ENCODE measurements at regions not wholly inside any gene's neighbourhood (a gene's known extent, or its start where the extent isn't known, plus 50 kb on each side); places are given as distances from the start of the nearest gene placed in this dataset.
A peak's percentile ranks its signal among the peaks of the same experiment; 100 is the strongest.

GRCh38 chr2:181779288-181780021, 99.1 kb upstream of the NEUROD1 start:
- no peak for ATAC-seq (ENCODE audit: low FRiP score in 2 of 2)
- 70 to 75% methylated on average over 2 of the region's 2 CpGs for WGBS, 2 donors
- Histone ChIP-seq H3K27ac (no peak overlapping the region), H3K36me3 (no peaks in the 10 kb centered on the region), H3K27me3 (no peaks in the 10 kb centered on the region), H3K4me1 (peaks cover 4 to 7% (median 6%) of the 10 kb centered on the region in 4 donors), H3K9me3 (no peaks in the 10 kb centered on the region), H3K4me3 (no peak overlapping the region)
- TF ChIP-seq POLR2A (IDR thresholded peaks at IDR 0.05) (no peak), CTCF (IDR thresholded peaks at IDR 0.05) (no peak), EP300 (IDR thresholded peaks at IDR 0.05) (no peak), POLR2AphosphoS5 (IDR thresholded peaks at IDR 0.05) (no peak)
- DNase-seq, result no peak

- DNase-seq, result no peak
- Histone ChIP-seq H3K27me3 (no peaks in the 10 kb centered on the region), H3K4me3 (no peak overlapping the region), H3K9me3 (no peaks in the 10 kb centered on the region), H3K4me1 (peaks cover 4 to 7% (median 6%) of the 10 kb centered on the region in 4 donors), H3K27ac (no peak overlapping the region), H3K36me3 (no peaks in the 10 kb centered on the region)
- ATAC-seq (ENCODE audit: low FRiP score in 2 of 2), result no peak
- no peak for TF ChIP-seq POLR2AphosphoS5 (IDR thresholded peaks at IDR 0.05)
- TF ChIP-seq POLR2A (IDR thresholded peaks at IDR 0.05), result no peak
- no peak for TF ChIP-seq EP300 (IDR thresholded peaks at IDR 0.05)
- no peak for TF ChIP-seq CTCF (IDR thresholded peaks at IDR 0.05)
- whole genome bisulfite sequencing, 2 donors, result 58 to 60% methylated on average over 1 of the region's 1 CpG
Measured at GRCh38 chr2:181780047-181780651, 99.8 kb upstream of the NEUROD1 start.

DNA sequence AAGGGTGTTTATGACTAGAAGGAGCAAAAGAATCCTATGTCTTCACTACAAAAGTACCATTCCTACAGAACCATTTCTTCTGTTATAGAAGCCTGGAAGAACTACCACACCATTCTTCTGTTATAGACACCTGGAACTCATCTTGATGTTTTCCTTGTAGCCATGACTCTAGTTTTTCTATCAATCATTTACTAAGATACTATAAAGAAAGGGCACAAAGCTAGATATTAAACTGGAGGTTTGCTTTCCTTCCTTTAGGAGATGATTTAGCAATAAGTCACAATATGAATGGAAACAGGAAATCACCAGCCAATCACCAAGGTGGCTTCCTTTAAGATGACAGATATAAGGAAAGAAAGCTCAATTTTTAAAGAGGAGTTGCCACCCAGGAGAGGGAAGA, 100.3 kb upstream of the NEUROD1 start:
- no peaks in the 10 kb centered on the region for H3K9me3 ChIP-seq
- DNase-seq (no peak), ATAC-seq (ENCODE audit: low FRiP score in 2 of 2) (no peak)
- no peak overlapping the region for H3K4me3 ChIP-seq
- no peak overlapping the region for H3K27ac ChIP-seq
- no peaks in the 10 kb centered on the region for H3K36me3 ChIP-seq
- no peak for TF ChIP-seq POLR2A (IDR thresholded peaks at IDR 0.05)
- TF ChIP-seq POLR2AphosphoS5 (IDR thresholded peaks at IDR 0.05), result no peak
- no peak for TF ChIP-seq CTCF (IDR thresholded peaks at IDR 0.05)
- TF ChIP-seq EP300 (IDR thresholded peaks at IDR 0.05), result no peak
- H3K4me1 ChIP-seq, result peaks cover 4 to 7% (median 6%) of the 10 kb centered on the region in 4 donors
- no peaks in the 10 kb centered on the region for H3K27me3 ChIP-seq

DNA sequence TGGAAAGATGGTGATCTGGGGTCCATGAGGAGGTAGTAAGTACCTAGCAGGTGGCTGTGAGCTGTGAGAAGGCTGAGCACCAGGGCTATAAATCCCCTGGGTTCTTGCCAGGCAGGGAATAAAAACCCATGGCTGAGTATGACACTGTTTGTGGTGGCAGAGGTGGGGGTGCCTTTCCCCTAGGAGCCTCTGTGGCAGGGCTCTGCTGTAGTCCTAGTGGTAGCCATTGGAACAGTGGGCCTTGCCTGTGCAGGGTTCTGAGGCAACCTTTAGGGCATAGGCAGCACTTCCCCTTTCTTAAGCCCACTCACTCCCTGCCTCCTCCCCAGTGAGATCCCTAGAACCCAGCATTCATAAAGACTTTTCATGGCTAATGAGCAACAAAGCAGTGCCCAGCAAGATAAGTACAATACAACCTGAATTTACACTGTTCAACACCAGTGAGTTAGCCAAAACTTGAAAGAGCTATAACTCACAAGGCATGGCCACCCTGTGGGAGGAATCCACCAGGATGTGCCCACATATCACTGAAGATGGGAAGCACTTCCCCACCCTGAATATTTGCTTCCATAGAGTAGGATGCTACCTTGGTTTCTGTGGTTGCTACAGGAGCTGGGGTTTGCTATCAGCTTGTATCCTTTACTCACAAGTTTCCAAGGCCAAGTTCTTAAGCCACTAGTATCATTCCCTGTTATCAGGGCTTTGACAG, 100.9 kb upstream of the NEUROD1 start:
- H3K36me3 ChIP-seq, result no peaks in the 10 kb centered on the region
- DNase-seq (no peak), ATAC-seq (ENCODE audit: low FRiP score in 2 of 2) (peak in 1 of 2 donors; percentile 35)
- H3K9me3 ChIP-seq, result no peaks in the 10 kb centered on the region
- H3K4me1 ChIP-seq, result peaks cover 4 to 7% (median 6%) of the 10 kb centered on the region in 4 donors
- H3K27ac ChIP-seq, result no peak overlapping the region
- no peak overlapping the region for H3K4me3 ChIP-seq
- TF ChIP-seq POLR2AphosphoS5 (IDR thresholded peaks at IDR 0.05), result no peak
- TF ChIP-seq CTCF (IDR thresholded peaks at IDR 0.05), result no peak
- TF ChIP-seq POLR2A (IDR thresholded peaks at IDR 0.05), result no peak
- TF ChIP-seq EP300 (IDR thresholded peaks at IDR 0.05), result no peak
- H3K27me3 ChIP-seq, result no peaks in the 10 kb centered on the region

All from upper lobe of left lung (tissue), 6 donors.